ENCODE measurements at regions not wholly inside any gene's neighbourhood (a gene's known extent, or its start where the extent isn't known, plus 50 kb on each side); places are given as distances from the start of the nearest gene placed in this dataset.

GRCh38 chr6:165967810-165968407 is 199.7 kb downstream of the TBXT start:
- TF ChIP-seq CTCF (IDR thresholded peaks at IDR 0.05; ENCODE audit: insufficient read depth, low read depth, low read length), result no peak
- TF ChIP-seq EZH2 (IDR thresholded peaks at IDR 0.05; ENCODE audit: insufficient read depth, low read length), result no peak
